Keratinocyte (primary cell): ENCODE measurements at regions not wholly inside any gene's neighbourhood (a gene's known extent, or its start where the extent isn't known, plus 50 kb on each side); places are given as distances from the start of the nearest gene placed in this dataset.

Source experiments
- DNase-seq: peaks from one replicate; pipeline ENCODE4 v3.0.0-alpha.2; 2011; ENCODE audit warnings: low read depth, missing footprints, low spot score
- FAIRE-seq: peaks from 2 replicates; lab custom pipeline; 2011; peaks lifted over from hg19 to GRCh38; lab: Jason Lieb, UNC
- H2AFZ ChIP-seq: 2 replicates; pipeline ENCODE4 v1.6.0; 2012; ENCODE audit warnings: low read length, control low read depth, inconsistent platforms; ENCODE audit not compliant: control insufficient read depth
- H3K27ac ChIP-seq: 2 replicates; pipeline ENCODE4 v1.5.1; 2011; ENCODE audit warnings: low read length; ENCODE audit not compliant: control insufficient read depth, insufficient read depth
- H3K27me3 ChIP-seq: 3 replicates; pipeline ENCODE4 v1.6.0; 2011; ENCODE audit warnings: low read length; ENCODE audit not compliant: control insufficient read depth, insufficient read depth; ENCODE audit errors: extremely low read depth
- H3K36me3 ChIP-seq, 2 experiments: 2 replicates in 1 of 2; 3 replicates in 1 of 2; pipeline ENCODE4 v1.5.1; 2011; ENCODE audit warnings: low read length in 2 of 2, mild to moderate bottlenecking in 1 of 2; ENCODE audit not compliant: control insufficient read depth in 2 of 2, insufficient read depth in 2 of 2; ENCODE audit errors: extremely low read depth in 1 of 2
- H3K4me1 ChIP-seq: 3 replicates; pipeline ENCODE4 v1.5.1; 2011; ENCODE audit warnings: low read length; ENCODE audit not compliant: control insufficient read depth, insufficient read depth; ENCODE audit errors: extremely low read depth
- H3K4me2 ChIP-seq: 3 replicates; pipeline ENCODE4 v1.6.0; 2011; ENCODE audit warnings: low read depth, low read length; ENCODE audit not compliant: control insufficient read depth, insufficient read depth; ENCODE audit errors: extremely low read depth
- H3K4me3 ChIP-seq, 3 experiments: fragments of 200-600 bp in 1 of 3; sonication (generic) in 1 of 3; 2 replicates in 2 of 3; 3 replicates in 1 of 3; pipeline ENCODE4 v1.5.1; 2011 to 2016; ENCODE audit warnings: low read length in 3 of 3, mild to moderate bottlenecking in 3 of 3, control low read depth in 2 of 3, inconsistent platforms in 1 of 3, low read depth in 1 of 3, mixed read lengths in 1 of 3, mixed run types in 1 of 3, moderate library complexity in 1 of 3; ENCODE audit not compliant: control insufficient read depth in 2 of 3, insufficient read depth in 2 of 3; ENCODE audit errors: extremely low read depth in 1 of 3
- H3K79me2 ChIP-seq: 2 replicates; pipeline ENCODE4 v1.6.0; 2012; ENCODE audit warnings: low read length; ENCODE audit not compliant: control insufficient read depth, insufficient read depth
- H3K9ac ChIP-seq: 3 replicates; pipeline ENCODE4 v1.6.0; 2011; ENCODE audit warnings: low read length; ENCODE audit not compliant: control insufficient read depth, insufficient read depth; ENCODE audit errors: extremely low read depth
- H3K9me1 ChIP-seq: 3 replicates; pipeline ENCODE4 v1.6.0; 2011; ENCODE audit warnings: low read length; ENCODE audit not compliant: control insufficient read depth, insufficient read depth; ENCODE audit errors: extremely low read depth
- H3K9me3 ChIP-seq: 2 replicates; pipeline ENCODE4 v1.5.1; 2012; ENCODE audit warnings: low read depth, low read length; ENCODE audit not compliant: control insufficient read depth
- H4K20me1 ChIP-seq: 3 replicates; pipeline ENCODE4 v1.6.0; 2011; ENCODE audit warnings: low read length; ENCODE audit not compliant: control insufficient read depth, insufficient read depth; ENCODE audit errors: extremely low read depth
- CTCF ChIP-seq, 3 experiments: IDR thresholded peaks in 1 of 3; conservative IDR thresholded peaks in 1 of 3; optimal IDR thresholded peaks in 1 of 3; 2 replicates in 2 of 3; 3 replicates in 1 of 3; pipeline versions ENCODE3 to v1.5.1; 2011; ENCODE audit warnings: low read length in 3 of 3, mild to moderate bottlenecking in 3 of 3, moderate library complexity in 2 of 3, control low read depth in 1 of 3, inconsistent platforms in 1 of 3; ENCODE audit not compliant: insufficient read depth in 2 of 3; ENCODE audit errors: extremely low read depth in 1 of 3
- EZH2 ChIP-seq: IDR thresholded peaks from one replicate; pipeline ENCODE4 v1.6.1; 2012; ENCODE audit warnings: inconsistent platforms, mild to moderate bottlenecking, low read length, moderate library complexity
- dilution Hi-C: fragments of 300-500 bp; cut with MboI; formaldehyde crosslinking; loops from one replicate; pipeline ENCODE4 v1.7.0; 2020; ENCODE audit warnings: low sequenced_read_pairs; ENCODE audit not compliant: extremely low pct_ligation_motif_present

GRCh38 chrX:95903490-95903889, 781.2 kb upstream of the DIAPH2 start:
- no peak for FAIRE-seq
- no peak overlapping the region for H3K4me2 ChIP-seq
- no peaks in the 10 kb centered on the region for H3K4me1 ChIP-seq

GRCh38 chrX:95903975-95904374, 780.7 kb upstream of the DIAPH2 start:
- no peak overlapping the region for H3K4me2 ChIP-seq
- H2AFZ ChIP-seq, result no peak overlapping the region
- H4K20me1 ChIP-seq, result no peaks in the 10 kb centered on the region
- no peaks in the 10 kb centered on the region for H3K36me3 ChIP-seq
- FAIRE-seq (no peak), DNase-seq (no peak)
- no peaks in the 10 kb centered on the region for H3K4me1 ChIP-seq
- no peaks in the 10 kb centered on the region for H3K9me1 ChIP-seq
- no peaks in the 10 kb centered on the region for H3K27me3 ChIP-seq
- H3K4me3 ChIP-seq, result no peak overlapping the region
- H3K79me2 ChIP-seq, result no peaks in the 10 kb centered on the region
- TF ChIP-seq CTCF (optimal IDR thresholded peaks at IDR 0.05 in 1 of 3, IDR thresholded peaks at IDR 0.05 in 1 of 3, conservative IDR thresholded peaks at IDR 0.05 in 1 of 3; ENCODE audit: extremely low read depth in 1 of 3, insufficient read depth in 2 of 3, low read length in 3 of 3) (no peak), EZH2 (no peak)
- no peak overlapping the region for H3K9ac ChIP-seq
- H3K27ac ChIP-seq, result no peak overlapping the region
- H3K9me3 ChIP-seq, result no peaks in the 10 kb centered on the region
- dilution Hi-C loops, result no loop called here

More at GRCh38 chrX:95903490-95903889, 781.2 kb upstream of the DIAPH2 start:
- Histone ChIP-seq H3K27ac (no peak overlapping the region), H3K36me3 (no peaks in the 10 kb centered on the region), H3K9me1 (no peaks in the 10 kb centered on the region), H2AFZ (no peak overlapping the region), H3K27me3 (no peaks in the 10 kb centered on the region), H4K20me1 (no peaks in the 10 kb centered on the region), H3K4me3 (no peak overlapping the region), H3K9me3 (no peaks in the 10 kb centered on the region), H3K9ac (no peak overlapping the region), H3K79me2 (no peaks in the 10 kb centered on the region)
- dilution Hi-C loops, result no loop called here
- no peak for DNase-seq
- TF ChIP-seq CTCF (optimal IDR thresholded peaks at IDR 0.05 in 1 of 3, IDR thresholded peaks at IDR 0.05 in 1 of 3, conservative IDR thresholded peaks at IDR 0.05 in 1 of 3; ENCODE audit: extremely low read depth in 1 of 3, insufficient read depth in 2 of 3, low read length in 3 of 3), result no peak
